T-helper 9 cell (primary cell): ENCODE measurements at regions not wholly inside any gene's neighbourhood (a gene's known extent, or its start where the extent isn't known, plus 50 kb on each side); places are given as distances from the start of the nearest gene placed in this dataset.
"Not testable (repeated sequence)": the region's sequence is repeated elsewhere in the genome, so short reads cannot be mapped to it uniquely, and the experiment has no call there.

Source experiments
- DNase-seq: peaks from one replicate; pipeline ENCODE4 v3.0.0-alpha.2; 2020

DNA sequence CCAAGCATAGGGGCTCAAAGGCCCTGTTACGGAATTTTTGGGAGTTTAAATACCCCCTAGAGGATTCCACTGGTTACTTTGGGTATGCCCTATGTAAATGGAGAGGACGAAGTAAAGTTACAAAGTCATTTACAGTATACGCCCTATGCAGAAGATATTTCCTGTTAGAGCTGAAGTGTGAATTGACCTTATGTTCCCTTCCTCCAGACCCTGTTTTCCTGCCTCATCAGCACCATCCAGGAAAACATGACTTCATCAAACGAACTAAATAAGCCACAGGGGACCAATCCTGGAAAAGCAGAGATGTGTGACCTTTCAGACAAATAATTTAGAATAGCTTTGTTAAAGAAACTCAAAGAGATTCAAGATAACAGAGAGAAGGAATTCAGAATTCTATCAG, 177.4 kb downstream of the SQOR start:
- DNase-seq: no peak

DNA sequence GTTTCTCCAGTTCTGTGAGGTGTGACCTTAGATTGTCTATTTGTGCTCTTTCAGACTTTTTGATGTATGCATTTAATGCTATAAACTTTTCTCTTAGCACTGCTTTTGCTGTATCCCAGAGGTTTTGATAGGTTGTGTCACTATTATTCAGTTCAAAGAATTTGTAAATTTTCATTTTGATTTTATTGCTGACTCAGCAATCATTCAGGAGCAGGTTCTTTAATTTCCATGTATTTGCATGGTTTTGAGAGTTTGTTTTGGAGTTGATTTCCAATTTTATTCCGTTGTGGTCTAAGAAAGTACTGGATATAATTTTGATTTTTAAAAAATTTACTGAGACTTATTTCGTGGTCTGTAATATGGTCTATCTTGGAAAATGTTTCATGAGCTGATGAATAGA, 182.7 kb downstream of the SQOR start:
- not testable (repeated sequence) for DNase-seq

DNA sequence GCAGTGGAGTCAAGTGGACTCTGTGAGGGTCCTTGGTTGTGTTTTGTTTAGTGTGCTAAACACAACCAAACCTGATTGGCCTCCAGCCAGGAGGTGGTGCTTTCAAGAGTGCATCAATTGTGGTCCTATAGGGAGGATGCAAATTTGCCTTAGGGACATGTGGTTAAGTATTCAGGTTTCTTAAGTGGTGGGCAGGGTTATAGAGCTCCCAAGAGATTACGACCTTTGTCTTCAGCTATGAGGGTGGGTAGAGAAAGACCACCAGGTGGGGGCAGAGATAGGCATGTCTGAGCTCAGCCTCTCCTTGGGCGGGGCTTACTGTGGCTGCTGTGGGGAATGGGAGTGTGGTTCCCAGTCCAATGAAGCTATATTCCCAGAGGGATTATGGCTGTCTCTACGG, 186.6 kb downstream of the SQOR start:
- no peak for DNase-seq

DNA sequence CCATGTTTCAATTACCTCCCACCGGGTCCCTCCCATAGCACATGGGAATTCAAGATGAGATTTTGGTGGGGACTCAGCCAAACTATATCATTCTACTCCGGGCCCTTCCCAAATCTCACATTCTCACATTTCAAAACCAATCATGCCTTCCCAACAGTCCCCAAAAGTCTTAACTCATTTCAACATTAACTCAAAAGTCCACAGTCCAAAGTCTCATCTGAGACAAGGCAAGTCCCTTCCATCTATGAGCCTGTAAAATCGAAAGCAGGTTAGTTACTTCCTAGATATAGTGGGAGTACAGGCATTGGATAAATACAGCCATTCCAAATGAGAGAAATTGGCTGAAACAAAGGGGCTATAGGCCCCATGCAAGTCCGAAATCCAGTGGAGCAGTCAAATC, 188.1 kb downstream of the SQOR start:
- DNase-seq: not testable (repeated sequence)

DNA sequence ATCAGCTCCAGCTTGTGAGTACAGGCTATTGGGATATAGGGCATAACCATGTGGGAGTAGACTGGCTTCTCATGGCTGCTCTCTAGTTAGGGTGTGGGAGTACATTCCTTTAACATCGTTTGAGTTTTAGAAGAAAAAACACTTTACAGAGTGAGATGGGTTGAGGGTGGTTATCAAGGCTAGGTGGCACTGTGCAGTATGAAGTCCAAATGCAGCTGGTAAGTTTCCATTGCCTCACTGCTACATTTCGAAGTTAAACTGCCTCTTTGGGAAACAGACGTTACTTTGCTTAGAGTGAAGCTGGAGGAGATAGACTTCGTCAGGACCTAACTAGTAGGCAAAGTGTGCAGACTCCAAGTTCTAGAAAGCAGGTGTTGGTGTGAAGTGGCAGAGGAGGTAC, 192.4 kb downstream of the SQOR start:
- no peak for DNase-seq

DNA sequence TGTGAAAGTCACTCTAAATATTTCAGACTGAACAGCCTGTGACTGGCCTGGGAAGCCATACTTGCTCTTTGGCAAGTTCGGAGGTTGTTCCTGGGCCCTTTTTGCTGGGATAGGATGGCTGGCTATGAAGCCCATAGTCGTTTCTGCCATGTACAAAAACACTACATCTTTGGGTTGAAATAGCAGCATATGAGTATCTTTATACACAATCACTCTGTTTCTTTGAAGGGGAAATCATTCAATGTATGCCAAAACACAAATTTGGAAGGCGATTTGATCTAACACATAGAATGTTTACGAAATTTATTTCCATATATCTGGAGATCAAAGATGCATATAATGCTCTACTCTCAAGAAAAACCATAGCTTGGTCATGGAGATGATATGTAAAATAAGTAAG, 192.9 kb downstream of the SQOR start:
- no peak for DNase-seq

DNA sequence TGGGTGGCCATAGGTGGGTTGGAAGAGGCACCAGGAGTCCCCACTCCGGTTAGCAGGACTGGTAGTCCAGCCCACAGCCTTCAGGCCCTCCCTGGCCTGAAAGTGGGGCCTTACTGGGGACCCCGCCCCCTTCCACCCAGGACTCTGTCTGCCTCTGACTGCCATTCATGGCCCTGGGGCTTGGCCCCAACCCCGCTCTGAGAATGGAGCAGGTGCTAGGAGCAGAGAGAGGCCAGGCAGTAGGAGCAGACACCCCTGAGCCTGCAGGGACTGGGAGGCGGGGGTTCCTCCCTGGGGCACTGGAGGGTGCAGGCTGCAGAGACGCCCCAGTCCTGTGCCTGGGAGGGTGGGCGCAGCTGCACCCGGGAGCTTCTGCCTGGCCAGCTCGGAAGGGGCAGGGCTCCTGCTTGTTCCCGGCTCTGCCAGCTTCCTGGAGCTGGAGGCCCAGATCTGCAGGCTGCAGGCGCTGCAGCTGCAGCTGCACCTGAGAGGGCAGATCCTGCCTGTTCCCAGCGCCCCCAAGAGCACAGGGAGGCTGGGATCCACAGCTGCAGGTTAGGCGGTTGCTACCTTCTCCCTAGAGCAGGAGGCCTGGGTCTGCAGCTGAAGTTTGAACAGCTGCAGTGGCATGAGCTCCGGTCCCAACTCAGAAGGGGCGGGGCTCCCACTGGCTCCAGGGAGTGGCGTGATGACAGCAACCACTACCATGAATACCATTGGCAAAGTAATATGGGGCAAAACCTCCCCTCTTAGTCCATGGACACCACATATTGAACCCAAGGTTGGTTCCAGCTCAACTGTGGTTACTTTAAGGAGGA, 194.7 kb downstream of the SQOR start:
- DNase-seq: no peak

DNA sequence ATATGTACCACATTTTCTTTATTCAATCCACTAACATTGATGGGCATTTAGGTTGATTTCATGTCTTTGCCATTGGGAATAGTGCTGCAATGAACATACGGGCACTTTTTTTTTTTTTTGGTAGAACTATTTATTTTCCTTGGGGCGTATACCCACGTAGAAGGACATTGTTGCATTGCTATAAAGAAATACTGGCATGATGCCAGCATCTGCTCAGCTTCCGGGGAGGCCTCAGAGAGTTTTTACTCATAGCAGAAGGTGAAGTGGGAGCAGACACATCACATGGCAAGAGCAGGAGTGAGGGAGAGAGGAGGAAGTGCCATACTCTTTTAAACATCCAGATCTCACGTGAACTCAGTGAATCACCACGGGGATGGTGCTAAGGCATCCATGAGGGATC, 197.0 kb downstream of the SQOR start:
- no peak for DNase-seq

DNA sequence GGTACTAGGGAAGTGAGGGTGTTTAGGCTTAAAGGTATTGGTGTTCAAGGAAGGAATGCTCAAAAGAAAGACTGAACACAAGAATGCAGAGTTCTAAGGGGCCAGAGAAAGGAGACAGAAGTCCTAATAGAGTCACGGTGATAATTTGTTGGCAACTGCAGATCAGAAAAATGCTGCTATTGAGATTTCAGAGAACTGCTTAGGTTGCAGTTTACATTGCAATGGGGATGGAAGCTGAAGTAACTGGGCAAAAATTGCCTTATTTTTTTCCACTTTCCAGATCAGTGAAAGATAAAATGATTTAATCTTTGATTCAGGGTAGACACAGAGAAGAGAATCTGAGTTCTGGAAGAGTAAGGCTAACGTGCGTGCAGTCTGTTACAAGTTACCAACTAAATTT, 199.8 kb downstream of the SQOR start:
- DNase-seq: no peak

DNA sequence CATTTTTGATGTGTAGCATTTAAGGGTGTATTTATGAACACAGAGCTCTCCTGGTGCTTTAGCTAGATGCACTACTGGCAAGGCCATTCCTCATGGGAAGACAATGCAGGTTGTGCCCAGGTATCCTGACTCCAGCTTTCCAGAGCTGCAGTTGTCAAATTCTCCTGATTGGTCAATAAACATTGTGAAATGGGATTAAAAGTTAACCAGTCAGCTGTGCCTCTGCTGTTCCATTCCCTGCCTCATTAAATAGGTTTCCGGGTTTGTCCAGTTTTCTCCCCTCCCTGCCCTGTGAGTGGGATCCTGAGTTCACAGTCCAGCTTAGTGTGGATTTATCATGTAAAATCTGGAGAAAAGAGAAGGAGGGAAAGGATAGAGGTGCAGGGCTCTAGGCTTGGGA, 207.3 kb downstream of the SQOR start:
- no peak for DNase-seq

DNA sequence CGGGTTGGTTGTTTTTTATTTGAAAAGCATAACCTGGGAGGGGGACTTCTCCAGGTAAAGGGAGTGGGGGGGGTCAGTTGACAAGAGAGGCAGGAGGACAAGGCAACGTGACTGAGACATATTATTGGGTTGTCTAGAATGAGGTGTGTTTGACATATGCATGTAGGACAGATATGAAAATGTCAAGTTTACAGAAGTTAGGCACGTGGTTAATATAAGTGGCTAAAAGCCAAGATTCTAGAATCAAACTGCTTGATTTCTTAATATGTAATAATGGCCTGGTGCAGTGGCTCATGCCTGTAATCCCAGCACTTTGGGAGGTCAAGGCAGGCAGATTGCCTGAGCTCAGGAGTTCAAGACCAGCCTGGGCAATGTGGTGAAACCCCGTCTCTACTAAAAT, 212.8 kb downstream of the SQOR start:
- DNase-seq: no peak

DNA sequence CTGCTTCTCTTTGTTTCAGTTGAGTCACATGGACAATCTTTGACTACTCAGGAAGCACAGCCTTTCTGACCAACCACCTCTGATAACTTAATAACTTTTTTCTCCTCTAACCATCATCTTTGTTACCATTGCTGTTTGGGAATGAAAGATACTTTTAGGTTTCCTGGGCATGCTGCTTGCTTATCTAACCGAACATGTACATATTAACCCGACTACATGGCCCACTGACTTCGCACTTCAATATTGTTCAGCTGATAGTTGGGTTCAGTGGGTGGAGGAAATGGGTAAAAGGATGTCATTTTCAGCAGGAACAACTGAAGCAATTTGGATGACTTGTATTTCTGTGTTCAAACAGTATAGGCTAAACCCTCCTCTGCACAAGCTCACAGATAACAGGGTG, 214.3 kb downstream of the SQOR start:
- no peak for DNase-seq

DNA sequence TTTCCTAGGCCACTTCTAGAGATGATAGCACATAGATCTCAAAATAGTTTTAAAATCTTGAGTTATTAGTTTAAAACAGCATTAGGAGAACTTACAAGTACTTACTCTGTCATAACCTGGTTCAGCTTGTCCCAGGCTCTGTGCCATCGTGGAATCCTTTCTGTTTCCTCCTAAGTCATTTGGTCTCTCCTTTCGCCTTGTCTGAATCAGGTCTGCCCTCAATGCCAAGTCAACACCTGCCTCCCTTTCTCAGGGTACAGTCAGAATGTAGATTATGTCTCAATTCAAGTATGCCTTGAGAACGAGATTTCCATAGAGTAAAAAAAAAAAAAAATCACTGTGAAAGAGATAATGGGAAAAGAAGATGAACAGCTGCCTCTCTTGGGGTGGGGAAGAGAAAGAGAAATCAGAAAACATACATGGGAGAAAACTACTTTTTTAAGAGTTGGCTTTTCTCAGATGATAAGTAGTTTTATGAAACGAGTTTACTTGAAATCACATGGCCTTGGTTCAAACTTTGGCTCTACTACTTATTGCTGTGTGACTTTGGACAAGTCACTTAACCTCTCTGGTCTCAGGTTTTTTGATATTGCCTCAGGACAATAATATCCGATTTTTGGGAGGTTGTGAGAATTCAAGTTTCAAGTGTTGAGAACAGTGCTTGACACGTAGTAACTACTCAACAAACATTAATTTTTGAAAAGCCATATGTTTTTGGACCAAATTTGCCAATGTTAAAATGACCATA, 219.8 kb downstream of the SQOR start:
- DNase-seq: no peak

DNA sequence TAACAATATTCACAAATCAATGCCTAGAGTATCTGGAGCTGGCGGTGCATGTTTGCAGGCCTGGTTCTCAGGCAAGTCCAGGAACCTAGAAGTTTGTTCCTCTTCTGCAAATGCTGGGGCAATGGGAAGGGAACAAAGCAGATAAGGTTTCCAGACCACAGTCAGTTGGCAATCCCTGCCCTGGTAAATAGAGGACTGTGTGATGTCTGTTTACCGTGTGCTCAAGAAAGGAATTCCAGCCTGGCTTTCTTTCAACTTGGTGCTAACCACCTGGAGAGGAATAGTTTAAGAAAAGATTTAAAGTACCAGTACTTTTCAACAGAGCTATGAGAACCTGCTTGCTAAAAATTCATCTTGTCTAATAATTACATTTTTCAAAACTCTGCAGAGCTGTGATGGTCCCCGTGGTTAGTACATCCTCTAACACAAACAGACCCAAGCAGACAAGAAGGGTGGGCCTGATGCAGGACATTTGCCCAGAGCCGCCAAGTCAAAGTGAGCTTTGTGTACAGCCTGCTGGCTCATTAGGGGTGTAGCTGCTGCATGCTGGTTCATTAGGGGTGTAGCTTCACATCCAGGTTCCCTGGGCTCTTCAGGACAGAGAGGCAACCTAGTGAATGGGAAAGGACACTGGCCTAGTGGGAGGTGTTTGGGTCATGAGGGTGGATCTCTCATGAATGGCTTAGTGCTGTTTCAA, 220.5 kb downstream of the SQOR start:
- no peak for DNase-seq

DNA sequence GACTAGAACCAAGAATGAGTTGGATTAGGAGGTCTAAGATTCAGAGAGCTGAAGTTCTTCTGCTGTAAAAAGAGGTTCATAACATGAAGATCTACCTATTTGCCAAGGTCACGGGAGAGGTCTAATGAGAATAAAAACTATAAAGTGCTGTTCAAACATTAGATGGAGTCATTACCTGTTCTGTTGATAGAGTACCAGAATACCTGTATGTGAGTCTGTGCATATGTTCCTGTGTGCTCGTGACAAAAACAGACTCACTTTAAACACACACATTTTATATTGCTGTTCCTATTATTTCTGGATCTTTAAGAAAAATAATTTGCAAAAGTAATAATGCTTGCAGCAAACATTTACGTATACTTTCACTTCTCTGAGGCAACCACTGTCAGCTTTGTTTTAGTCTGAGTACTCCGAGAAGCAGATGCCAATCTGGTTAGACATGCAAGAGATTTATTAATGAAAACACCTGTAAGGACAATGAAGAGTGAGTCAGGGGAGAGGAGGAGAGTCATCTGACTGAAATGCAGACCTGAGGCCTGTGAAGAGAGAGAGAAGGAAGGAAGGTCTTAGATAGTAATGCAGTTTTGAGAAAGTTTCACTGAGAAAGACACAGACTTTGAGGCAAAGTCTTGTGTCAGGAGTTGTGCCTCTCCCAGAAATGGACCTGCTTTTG, 221.2 kb downstream of the SQOR start:
- no peak for DNase-seq

DNA sequence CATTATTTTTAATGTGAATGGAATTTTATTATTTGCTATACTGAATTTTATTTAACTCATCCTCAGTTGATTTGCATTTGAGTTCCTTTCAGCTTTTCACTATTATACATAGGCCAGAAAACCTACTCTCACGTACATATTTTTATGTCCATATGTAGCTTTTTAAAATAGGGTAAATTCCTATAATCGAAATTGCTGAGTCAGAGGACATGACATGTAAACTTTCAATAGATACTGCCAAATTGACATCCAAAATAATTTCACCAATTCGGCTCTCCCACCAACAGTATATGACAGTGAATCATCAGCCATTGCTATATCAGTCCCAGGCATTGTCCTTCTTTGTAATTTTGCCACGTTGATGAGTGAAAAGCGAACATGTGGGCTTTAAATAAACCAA, 222.5 kb downstream of the SQOR start:
- no peak for DNase-seq

DNA sequence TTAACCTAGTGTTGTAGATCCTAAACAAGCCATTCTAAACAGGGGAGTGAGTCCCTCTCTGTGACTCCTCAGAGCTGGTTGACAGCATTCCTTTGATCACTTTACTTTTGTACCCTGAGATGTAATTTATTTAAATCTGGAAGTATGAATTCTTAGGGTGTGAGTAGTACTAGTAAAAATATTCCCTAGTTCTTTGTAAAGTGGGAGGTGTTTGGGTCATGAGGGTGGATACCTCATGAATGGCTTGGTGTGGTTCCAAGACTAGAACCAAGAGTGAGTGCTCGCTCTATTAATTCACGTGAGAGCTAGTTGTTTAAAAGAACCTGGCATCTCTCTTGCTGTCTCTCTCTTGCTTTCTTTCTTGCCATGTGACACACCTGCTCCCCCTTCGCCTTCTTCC, 223.7 kb downstream of the SQOR start:
- DNase-seq: no peak

DNA sequence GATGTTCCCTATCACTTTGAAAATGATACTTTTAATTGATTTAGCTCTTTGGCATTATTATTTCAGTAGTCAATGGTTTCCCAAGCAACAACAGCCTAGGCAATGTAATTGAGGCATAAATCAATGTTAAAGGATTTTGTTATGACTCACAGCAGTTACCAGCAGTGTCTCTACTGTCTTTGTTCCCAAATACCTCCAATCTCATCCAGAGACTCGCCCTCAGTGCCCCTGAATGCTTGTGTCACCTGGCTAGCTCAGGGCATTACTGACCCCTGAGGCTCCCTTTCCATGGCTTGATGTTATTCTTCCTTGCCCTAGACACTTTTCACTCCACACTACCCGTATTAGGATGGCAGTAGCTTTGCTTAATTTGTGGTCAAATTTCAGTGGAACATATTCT, 227.2 kb downstream of the SQOR start:
- no peak for DNase-seq

DNA sequence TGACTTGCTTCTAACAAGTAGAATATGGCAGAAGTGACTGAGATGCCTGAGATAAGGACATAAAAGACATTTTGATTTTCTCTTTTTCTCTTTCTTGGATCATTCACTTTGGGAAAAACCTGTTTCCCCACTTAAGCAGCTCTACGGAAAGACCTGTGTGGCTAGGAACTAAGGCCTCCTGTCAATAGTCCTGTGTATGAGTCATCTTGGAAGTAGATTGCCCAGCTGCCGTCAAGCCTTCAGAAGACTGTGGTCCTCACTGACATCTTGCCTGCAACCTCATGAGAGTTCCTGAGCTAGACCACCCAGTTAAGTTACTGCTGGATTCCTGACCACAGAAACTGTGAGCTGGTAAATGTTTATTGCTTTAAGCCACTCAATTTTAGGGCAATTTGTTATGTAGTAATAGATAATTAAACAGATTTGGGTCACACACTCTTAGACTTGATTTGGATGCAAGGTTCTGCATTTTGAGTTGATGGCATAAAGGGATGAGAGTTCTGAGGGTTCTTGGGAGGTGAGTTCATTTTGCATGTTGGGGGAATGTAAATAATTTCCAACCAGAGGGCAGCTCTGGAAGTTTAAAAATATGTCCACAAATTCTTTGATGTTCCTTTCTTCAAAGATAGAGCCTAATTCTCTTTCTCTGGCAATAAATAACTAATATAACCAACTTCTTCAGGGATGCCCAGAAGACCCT, 229.2 kb downstream of the SQOR start:
- DNase-seq: no peak

DNA sequence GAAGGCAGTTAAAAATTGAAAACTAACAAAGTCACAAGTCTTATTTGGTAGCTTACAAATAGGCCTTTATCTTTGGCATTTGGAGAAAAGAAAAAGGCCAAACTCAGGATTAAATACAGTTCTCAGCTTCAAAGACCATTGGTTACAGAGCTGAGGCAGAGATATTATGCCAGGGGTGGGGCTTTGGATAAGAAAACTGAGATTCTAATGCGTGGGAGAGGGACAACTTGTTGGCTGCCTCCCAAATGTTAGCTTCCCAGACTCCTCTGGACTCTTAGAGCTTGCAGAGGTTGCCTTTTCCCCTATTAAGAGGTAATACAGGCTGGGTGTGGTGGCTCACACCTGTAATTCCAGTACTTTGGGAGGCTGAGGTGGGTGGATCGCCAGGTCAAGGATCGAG, 231.8 kb downstream of the SQOR start:
- DNase-seq: no peak

DNA sequence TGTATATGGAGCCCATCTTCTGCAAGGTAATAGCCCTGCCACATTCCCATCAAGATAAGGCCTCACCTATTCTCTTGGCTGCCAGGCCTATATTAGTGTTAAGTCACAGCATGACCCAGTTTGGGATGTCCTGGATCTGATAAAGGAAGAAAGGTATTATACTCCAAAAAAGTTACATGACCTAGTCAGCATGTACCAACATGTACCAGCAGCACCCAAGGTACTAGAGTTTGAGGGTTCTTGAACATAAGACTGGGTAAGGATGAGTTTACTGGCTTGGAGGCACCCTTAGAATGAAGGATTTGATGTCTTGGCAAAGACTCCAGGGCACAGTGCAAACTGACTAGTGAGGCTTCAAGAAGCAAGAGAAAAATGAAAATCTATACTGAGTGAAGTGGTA, 232.5 kb downstream of the SQOR start:
- no peak for DNase-seq

DNA sequence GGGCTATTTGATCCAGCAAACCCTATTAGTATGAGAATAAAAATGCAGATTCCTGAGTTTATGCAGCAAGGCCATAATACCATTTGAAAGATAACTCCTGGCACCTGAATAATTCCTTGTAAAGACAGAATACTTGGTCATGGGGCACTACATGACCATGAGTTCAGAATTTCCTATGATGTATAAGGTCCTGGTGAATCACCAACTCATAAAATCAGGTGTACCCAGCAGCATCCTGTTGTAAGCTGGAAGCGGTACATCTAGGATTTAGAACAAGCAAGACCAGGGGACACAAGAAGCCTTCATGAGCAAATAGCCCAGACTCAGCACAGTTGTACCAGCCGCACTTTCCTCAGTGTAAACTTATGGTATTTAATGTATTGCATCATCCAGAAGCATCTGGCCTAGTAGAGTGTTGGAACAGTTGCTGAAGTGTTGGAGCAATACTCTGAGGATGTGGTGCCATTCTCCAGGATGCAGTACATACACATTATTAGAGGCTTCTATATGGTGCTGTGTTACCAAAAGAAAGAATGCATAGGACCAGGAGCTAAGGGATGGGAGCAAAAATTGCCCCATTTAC, 233.4 kb downstream of the SQOR start:
- no peak for DNase-seq
